ENCODE measurements at regions not wholly inside any gene's neighbourhood (a gene's known extent, or its start where the extent isn't known, plus 50 kb on each side); places are given as distances from the start of the nearest gene placed in this dataset.
A peak's percentile ranks its signal among the peaks of the same experiment; 100 is the strongest.
"Not testable (repeated sequence)": the region's sequence is repeated elsewhere in the genome, so short reads cannot be mapped to it uniquely, and the experiment has no call there.

DNA sequence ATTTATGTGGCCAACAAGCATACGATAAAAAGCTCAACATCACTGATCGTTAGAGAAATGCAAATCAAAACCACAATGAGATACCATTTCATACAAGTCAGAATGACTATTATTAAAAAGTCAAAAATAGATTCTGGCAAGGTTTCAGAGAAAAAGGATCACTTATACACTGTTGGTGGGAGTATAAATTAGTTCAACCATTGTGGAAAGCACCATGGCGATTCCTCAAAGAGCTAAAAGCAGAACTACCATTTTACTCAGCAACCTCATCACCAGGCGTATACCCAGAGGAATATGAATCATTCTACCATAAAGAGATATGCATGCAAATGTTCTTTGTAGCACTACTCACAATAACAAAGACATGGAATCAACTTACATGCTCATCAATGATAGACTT is 478.7 kb upstream of the GALNTL6 start:
- no peak for DNase-seq

DNA sequence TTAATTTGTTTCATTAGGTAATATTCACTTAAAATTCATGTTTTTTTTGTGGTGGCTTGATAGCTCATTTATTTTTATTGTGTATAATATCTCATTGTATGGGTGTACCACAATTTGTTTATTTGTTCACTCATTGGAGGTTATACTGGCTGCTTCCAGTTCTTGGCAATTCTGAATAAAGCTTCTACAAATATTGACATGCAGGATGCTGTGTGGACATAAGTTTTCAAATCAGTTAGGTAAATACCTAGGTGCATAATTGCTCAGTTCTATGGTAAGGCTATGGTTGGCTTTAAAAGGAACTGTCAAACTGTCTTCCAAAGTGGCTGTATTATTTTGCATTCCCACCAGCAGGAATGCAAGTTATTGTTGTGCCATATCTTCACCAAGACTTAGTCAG is 504.5 kb upstream of the GALNTL6 start:
- peak; percentile 33 for DNase-seq

DNA sequence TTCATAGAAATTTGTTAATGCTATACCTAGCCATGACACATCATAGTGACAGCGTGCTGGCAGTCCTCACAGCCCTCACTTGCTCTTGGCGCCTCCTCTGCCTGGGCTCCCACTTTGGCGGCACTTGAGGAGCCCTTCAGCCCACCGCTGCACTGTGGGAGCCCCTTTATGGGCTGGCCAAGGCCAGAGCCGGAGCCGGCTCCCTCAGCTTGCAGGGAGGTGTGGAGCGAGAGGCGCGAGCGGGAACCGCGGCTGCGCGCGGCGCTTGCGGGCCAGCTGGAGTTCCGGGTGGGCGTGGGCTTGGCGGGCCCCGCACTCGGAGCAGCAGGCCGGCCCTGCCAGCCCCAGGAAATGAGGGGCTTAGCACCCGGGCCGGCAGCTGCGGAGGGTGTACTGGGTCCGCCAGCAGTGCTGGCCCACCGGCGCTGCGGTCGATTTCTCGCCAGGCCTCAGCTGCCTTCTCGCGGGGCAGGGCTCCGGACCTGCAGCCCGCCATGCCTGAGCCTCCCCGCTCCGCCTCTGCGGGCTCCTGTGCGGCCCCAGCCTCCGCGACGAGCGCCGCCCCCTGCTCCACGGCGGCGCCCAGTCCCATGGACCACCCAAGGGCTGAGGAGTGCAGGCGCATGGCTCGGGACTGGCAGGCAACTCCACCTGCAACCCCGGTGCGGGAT is 515.0 kb upstream of the GALNTL6 start:
- not testable (repeated sequence) for DNase-seq

DNA sequence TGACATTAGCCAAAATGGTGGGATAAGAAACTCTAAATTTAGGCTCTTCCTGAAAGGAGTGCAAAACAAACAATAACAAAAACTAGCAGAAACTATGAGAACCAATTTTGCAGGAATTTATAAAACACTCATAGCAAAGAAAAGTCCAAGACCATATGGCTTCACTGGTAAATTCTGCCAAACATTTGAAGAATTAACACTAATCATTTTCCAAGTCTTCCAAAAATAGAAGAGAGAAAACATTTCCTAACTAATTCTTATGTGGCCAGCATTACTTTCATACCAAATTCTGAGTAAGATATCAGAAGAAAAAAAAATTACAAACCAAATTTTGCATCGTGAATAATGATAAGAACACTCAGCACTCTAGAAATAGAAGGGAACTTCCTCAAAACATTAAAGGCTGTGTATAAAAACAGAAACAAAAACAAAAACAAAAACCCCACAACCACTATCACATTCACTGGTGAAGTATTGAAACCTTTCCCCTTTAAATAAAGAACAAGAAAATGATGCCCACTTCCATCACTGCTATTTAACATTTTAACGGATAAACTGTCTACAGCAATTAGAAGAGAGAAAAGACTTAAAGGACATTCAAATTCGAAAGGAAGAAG is 524.3 kb upstream of the GALNTL6 start:
- DNase-seq: no peak

DNA sequence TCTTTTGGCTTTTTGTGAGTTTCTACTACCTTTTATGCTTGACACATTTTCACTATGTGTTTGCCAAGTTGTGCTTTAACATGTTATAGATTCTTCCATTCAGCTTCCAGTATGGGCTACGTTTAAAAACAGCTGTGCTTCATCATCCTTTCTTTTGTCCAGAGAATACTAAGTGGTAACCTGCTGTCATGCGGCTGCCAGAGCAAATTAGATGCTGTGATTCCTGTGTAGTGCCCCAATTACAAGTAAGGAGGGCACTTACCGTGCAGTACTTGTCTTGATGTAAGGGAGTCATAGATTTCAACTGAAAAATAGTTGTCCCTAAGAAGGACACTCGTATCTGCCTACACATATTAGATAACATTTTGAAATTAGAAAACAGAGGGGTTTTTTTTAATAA is 531.8 kb upstream of the GALNTL6 start:
- peak; percentile 29 for DNase-seq

DNA sequence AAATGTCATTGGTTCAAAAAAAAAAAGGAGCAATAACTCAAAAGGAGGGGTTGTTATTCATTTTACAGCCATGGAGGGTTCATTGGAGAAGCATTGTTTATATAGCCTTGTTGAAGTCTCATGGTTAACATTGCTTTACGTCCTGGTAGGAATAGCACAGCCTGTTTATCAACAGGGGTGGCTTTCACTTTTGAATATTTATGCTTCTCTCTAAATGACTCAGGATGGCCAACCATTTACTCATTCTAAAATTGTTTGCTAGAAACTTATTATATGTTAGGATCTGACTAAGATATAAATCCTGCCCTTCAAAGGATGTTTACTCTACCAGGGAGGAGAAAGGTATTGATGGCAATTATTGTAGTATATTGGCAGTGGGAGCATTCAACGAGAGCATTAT is 534.1 kb upstream of the GALNTL6 start:
- no peak for DNase-seq

DNA sequence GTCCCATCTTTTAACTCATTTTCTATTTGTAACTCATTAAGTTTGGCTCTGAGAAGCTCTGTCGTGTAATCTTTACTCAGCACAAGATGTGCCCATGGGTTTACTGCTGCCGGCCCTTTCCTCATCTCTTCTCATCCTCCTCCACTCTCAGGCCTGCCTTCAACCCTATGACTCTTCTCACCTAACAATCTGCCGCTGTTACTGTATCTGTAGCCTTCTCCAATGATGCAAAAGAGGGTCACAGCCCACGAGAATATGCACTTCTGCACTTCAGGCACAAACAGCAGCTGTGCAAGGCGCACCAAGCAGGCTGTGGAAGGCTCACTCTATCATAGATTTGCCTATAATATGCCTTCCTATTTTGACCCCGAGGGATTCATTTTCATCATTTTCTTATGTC is 546.5 kb upstream of the GALNTL6 start:
- no peak for DNase-seq

DNA sequence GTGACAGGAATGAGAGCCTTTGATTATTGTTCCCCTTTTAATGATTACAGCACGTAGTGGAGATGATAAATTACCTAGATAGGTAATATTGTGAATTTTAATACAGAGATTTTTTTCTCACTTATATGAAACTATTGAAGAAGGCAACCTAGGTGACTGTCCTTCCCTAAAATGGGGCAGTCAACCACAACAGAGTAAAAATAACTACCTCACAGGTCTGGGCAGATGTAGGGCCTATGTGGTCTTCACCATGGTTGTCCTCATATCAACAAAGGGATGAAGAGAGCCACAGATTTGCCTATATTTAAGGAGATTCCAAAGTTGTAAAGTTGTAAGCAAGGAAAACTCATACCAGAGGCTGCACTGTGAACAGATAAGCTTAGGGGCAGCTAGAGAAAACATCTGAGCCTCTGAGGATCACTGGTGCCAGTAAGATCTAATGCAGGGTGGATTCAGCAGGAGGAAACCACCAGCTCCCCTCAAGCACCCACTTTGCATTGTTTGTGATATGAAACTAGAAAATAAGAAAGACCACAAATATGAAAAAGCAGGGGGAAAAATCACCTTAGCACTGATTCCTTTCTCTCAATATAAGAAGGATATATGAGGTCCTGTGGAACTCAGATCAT is 547.9 kb upstream of the GALNTL6 start:
- no peak for DNase-seq

DNA sequence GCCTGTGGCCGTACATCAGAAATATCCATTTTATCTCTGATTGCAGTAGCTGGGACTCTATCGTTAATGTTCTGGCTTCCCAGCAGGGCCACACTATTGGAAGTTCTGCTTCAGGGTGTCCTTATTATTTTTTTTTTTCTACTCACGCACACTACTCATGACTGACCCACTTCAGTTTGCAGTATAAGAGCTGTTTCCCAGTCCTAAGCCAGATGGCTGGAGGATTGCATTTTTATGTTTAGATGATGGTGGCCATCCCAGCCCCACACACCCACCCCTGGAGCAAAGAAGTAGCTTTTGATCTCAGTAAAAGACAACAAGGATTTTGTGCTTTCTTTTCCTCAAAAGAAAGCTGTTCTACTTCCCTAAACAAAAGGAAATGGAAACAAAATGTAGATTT is 557.0 kb upstream of the GALNTL6 start:
- DNase-seq: no peak

DNA sequence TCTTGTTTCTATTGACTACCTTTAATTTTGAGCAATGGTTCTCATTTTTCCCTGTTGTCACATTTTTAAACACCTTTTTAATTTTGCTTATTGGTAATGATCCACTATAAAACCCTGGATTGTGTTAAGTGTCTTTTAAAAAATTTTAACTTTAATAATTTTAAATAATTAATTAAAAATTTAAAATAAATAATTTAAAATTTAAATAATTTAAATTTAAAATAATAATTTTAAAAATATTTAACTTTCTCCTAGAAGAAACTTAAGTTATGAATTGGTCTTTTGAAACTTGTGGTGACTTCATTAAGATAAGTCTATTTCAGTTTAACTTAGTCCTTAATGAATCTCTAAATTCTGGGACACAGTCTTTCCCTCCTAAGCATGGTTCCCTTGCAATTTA is 566.3 kb upstream of the GALNTL6 start:
- DNase-seq: no peak

DNA sequence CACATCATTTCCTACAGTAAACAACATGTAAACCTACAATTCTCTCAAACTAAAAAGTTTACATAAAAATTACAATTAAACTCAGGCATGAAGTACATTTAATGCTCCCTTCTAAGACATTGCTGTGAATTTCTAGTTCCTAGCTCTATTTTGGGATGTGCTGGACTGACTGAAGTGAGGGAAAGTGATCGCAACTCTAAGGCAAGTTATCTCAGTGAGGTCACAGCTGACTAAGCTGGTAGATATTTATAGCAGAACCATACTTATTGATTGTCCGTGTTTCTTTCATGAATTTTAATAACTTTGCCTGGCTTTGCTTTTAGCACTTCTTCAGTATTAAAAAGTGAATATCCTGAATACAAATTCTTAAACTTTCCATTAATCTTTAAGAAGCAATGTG is 570.4 kb upstream of the GALNTL6 start:
- DNase-seq: no peak

DNA sequence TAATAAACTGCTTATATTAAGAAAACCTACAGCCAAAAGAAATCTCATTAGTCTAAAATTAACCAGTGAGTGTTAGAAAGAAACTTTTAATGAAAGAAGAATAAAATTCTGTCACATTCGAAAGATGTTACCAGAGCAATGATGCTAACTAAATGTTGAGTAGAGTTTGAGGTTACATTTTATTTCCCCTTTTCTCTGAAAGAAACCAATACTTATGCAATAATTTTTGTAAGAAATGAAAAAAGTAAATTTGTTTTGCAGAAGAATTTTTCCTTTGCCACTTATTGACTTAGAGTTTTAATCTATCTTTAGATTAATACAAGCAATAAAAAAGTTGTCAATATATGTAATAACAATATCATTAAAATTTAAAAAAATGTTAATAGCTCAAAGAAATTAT is 574.0 kb upstream of the GALNTL6 start:
- DNase-seq: no peak

DNA sequence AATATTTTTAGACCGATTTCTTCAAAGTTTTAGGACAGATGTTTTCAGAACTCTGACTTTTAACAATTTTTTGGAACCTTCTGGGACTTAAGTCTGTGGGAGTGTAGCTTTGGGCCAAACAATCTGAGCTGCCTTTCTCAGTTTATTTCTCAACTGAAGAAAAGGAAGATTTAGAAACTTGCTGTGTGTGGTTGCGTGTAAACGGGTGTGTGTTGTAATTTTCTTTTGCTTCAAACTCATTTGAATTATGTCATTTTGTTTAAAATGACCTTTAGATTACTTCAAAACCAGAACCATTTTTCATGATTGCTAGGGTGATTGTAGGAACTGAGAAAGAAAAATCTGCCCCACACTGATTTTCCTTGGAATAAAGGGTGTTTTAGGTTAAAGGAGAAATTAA is 577.7 kb upstream of the GALNTL6 start:
- no peak for DNase-seq

DNA sequence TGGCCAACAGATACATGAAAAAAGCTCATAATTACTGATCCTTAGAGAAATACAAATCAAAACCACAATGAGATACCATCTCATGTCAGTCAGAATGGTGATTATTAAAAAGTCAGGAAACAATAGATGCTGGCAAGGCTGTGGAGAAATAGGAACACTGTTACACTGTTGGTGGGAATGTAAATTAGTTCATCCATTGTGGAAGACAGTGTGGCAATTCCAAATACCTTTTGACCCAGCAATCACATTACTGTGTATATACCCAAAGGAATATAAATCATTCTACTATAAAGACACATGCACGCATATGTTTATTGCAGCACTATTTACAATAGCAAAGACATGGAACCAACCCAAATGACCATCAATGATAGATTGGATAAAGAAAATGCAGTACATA is 583.9 kb upstream of the GALNTL6 start:
- DNase-seq: not testable (repeated sequence)

DNA sequence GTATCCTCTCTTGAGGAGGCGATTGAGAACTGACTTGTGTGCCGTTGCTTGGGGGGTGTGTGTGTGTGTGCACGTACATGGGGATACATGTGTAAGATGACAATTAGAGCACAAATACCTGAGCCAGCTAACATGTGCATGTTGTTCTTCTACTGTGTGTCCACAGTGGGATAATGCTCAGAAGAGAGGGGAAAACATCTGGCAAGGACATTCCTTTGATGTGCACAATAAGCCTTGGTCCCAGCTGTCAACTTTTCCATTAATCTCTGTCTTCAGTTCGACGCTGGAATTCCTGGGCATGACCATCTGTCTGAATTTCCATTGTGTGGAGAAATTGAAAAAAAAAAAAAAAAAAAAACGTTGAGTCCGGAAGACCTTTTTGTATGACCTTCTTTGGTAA is 592.0 kb upstream of the GALNTL6 start:
- no peak for DNase-seq

DNA sequence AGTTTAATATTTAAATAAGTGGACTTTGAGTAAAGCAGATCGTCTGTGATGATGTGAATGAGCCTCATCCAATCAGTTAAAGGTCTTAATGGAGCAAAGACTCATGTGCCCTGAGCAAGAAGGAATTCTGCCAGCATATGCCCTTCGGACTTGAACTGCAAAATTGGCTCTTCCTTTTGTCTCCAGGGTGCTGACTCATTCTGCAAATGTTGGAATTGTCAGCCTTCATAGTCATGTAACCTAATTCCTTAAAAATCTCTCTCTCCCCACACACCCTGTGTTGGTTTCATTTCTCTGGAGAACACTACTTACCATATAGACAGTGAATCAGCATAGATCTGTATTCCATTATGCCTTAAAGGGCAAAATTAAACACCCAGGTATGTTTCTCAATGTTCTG is 609.8 kb upstream of the GALNTL6 start:
- no peak for DNase-seq

DNA sequence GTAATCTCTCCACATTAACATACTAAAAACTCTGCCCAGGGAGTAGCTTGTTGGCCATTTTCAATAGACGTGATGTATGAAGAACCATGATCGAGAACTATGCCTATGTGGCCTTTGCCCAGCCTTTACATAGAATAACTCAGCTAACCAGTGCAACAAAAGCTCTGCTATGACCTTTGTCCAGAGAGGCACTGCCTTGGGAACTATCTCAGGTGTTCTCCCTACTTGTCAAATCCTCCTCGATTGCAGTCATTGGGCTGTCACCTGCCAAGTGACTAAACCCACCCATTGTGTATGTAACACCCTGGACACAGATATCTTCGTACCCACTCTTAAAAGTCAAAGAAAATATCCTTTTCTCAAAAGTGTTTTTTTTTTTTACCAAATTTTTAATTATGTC is 610.3 kb upstream of the GALNTL6 start:
- DNase-seq: no peak

DNA sequence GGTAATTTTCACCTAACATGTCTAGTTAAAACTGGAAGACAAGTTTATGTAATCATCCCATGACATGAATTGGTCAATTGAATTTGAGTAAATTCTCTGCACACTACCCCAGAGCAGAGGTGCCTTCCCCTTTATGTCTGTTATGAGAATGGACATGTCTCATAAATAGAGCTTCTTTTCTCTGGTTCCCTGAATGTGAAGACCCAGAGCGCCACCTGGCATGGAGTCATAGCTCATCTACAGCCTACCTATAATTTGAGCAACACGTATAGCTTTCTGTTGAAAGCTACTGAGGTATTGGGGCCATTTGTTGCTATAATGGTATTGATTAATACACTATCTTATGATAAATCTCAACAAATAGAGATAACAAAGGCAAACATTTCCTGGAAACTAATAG is 626.5 kb upstream of the GALNTL6 start:
- DNase-seq: no peak

DNA sequence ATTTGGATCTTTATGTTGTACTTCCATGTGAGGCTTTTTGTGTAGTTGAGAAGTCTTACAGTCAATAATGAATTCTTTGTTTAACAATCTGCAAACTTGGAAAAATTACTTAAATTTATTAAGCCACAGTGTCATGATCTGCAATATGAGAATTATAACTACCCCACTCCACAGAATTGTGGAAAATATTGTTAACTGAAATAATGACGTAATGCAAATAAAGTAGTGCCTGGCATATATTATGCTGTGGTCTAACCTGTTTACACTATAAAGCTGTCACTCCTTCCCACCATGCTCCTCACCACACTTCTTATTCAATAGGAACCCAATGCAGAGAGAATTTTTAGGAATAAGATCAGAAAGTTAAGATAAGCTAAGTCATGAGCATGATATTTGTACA is 632.1 kb upstream of the GALNTL6 start:
- no peak for DNase-seq

DNA sequence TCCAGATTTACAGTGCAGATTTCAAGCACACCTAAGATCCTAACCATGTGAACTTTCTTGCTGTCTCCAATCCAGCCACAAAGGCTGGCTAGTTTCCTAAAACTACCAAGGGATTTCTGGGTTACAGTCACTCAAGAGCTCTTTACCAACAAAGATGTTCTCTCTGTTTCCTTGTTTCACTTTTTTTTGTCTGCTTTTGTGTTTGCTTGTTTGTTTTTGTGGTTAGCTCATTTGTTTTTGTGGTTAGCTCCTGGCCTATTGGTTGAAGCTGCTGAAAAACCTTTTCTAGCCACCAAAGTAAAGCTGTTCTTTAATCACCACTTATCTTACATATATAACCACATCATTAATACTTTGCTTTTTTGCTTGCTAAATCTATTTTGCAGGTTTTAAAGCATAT is 642.5 kb upstream of the GALNTL6 start:
- DNase-seq: no peak

DNA sequence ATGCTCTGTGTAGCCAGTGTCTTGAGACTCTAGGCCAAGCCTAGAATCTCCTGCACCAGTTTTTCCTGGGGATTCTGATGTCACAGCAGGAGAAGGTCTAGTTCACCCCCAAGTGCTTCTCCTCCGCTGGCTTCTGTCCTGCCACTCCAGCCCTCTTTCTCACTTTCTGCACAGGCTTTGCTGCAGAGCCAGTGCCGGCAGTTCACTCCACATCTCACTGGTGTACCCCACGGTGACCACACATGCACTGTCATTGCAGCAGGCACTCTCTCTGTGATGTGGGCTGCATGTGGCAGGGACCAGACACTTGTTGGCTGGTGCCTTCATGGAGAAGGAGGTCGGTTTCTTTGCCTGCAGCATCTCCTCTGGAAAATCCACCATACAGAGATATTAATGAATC is 643.8 kb upstream of the GALNTL6 start:
- no peak for DNase-seq

DNA sequence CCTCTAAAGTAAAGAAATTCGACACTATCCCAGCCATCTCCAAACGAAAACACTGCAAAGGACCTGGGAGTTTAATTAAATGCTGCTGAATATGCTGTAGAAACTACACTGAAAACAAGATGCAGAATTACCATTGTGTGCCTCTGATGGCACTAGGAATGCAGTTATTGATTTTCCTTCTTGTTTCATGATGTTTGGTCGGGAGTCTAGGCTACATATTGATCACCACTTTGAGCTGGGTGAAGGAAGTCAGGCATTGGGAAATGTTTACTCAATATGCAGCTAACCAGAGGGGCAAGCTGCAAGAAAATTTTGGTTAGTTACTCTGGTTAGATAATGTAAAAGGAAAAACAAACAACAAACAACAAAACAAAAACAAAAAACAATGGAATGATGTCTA is 650.7 kb upstream of the GALNTL6 start:
- no peak for DNase-seq

DNA sequence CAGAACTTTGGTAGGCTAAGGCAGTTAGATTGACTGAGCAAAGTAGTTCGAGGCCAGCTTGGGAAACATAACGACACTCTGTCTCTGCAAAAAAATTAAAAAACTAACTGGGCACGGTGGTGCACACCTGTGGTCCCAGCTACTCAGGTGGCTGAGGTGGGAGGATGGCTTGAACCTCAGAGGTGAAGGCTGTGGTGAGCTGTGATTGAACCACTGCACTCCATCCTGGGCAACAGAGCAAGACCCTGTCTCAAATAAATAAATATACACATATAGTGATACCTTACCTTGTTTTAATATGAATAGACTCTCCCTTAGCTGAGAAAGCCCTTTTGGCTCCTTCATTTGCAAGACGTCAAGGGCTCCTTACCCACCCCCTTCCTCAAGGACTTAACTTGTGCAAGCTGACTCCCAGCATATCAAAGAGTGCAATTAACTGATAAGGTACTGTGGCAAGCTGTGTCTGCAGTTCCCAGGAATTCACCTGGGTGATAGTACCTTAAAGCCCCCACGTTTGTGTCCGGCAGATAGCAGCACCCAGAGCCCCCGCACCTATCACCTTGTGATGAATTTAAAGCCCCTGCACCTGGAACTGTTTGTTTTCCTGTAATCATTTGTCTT is 655.6 kb upstream of the GALNTL6 start:
- DNase-seq: no peak

DNA sequence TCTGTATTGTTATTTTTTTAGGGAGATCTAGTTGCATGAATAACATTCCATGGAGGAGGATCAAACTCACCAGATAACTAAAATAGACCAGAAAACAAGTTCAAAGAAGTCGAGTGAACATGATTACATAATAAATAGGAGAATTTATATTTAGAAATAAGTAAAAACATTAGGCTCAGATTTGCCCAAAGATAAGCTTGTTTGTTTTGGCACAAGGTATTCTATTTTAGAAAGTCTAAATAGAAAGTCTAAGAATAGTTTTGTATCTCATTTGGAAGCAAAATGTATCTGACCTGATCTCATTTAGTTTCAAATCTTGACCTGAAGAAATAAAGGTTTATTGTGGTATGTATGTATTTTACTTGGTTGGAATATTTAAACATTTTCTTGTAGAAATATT is 670.6 kb upstream of the GALNTL6 start:
- no peak for DNase-seq

All from NCI-H1436 treated with DMSO at 0.1 percent for 48 hours (cell line).